22Rv1 (cell line): ENCODE measurements at regions not wholly inside any gene's neighbourhood (a gene's known extent, or its start where the extent isn't known, plus 50 kb on each side); places are given as distances from the start of the nearest gene placed in this dataset.

Source experiments
- H3K27ac ChIP-seq: fragments of 450-650 bp; 2 replicates; pipeline ENCODE4 v1.5.1; 2017
- ZFX ChIP-seq: fragments of 450-650 bp; IDR thresholded peaks from 2 replicates; pipeline ENCODE4 v1.6.1; 2017; ENCODE audit warnings: antibody characterized with exemption, borderline replicate concordance
- TF ChIP-seq, protein P1 (sequence below): fragments of 450-650 bp; IDR thresholded peaks from 2 replicates; pipeline ENCODE4 v1.5.1; 2017; ENCODE audit warnings: mild to moderate bottlenecking

DNA sequence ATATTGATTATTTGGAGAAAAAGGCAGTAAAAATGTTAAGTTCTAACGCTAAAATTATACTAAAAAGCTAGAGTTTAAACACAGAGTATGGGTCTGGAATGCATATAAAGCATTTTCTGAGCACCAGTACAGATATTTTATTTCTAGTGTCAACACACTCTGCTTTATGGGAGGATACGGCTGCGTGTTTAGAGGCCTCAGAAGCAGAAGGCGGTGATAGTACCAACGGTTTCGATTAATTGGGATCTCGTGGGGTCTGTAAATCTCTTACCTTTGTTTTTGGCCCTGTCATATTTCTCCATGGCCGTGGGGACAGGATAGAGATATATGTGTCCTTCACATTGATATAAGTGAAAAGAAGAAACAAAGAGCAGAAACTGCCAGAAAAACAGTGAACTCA is 206.8 kb upstream of the NTM start:
- TF ChIP-seq, protein P1, sequence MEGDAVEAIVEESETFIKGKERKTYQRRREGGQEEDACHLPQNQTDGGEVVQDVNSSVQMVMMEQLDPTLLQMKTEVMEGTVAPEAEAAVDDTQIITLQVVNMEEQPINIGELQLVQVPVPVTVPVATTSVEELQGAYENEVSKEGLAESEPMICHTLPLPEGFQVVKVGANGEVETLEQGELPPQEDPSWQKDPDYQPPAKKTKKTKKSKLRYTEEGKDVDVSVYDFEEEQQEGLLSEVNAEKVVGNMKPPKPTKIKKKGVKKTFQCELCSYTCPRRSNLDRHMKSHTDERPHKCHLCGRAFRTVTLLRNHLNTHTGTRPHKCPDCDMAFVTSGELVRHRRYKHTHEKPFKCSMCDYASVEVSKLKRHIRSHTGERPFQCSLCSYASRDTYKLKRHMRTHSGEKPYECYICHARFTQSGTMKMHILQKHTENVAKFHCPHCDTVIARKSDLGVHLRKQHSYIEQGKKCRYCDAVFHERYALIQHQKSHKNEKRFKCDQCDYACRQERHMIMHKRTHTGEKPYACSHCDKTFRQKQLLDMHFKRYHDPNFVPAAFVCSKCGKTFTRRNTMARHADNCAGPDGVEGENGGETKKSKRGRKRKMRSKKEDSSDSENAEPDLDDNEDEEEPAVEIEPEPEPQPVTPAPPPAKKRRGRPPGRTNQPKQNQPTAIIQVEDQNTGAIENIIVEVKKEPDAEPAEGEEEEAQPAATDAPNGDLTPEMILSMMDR: no peak
- no peak for TF ChIP-seq ZFX
- H3K27ac ChIP-seq: no peak overlapping the region

DNA sequence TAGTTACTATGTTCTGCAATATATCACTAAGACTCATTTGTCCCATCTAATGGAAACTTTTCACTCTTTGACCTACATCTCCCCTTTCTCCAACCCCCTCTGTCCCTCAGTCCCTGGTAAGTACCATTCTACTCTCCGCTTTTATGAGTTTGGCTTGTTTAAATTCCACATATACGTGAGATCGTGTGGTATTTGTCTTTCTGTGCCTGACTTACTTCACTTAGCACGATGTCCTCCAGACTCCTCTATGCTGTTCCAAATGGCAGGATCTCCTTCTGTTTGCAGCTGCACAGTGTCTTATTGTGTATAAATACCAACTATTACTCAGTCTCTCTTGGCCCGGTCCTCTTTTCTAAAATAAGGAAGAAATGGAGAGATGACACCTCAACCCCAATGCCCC is 205.4 kb upstream of the NTM start:
- TF ChIP-seq ZFX: no peak
- TF ChIP-seq, protein P1: no peak

DNA sequence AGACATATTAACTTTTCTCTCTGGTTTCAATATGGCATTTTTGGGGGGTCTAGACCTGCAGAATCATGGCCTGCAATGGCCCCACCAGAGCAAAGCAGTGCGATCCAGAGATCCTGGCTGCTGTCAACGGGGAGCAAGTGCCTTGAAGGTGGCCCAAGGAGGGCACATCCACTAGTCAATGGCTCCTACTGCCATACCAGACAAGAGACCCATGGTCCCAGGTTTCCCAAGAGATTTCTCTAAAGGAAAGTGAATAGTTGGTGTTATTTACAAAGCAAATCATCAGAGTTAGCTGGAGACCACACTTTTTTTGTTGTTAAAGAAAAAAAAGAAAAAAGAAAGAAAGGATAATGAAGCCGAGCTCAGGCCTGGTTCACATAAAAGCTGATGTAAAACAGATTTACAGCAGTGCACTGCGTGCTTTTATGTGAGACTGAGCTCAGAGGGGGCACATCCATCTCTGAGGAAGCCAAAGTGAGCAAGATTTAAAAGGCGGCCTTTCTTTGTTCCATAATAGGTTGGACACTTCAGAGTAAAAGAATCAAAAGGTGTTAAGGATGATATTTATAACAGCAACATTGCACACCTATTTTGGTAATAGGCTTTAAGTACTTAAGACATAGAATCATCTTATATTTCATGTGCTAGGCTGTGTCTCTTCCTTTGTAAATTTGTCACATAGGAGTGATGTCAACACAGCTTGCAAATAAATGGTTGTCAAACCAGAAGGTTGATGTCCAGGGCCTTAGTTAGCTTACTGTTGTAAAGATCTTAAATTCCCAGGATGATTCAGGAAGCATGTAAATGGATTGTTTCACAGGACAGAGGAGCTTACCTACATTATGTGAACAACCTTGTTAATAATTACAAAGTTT is 201.3 kb upstream of the NTM start:
- H3K27ac ChIP-seq: no peak overlapping the region
- TF ChIP-seq, protein P1: no peak
- TF ChIP-seq ZFX: no peak

More for the DNA sequence above, 205.4 kb upstream of the NTM start:
- H3K27ac ChIP-seq: no peak overlapping the region

DNA sequence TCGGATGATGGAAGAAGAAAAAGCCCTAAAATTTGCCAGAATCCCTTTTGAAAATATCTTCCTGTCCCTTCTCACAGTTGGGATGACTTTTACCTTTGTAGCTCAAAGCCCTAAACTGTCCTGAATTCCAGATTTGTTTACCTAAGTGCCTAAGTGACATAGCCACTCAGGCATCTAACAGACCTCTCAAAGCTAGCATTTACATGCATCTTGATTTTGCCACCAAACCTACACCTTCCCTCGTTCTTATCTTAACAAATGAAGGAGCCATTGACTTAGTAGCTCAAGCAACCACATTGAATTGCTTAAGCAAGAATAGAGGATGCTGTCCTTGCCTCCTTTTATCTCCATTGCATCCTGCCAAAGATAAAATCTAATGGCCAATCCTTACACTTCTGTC is 198.4 kb upstream of the NTM start:
- TF ChIP-seq ZFX: no peak
- TF ChIP-seq, protein P1: no peak
- H3K27ac ChIP-seq: no peak overlapping the region

DNA sequence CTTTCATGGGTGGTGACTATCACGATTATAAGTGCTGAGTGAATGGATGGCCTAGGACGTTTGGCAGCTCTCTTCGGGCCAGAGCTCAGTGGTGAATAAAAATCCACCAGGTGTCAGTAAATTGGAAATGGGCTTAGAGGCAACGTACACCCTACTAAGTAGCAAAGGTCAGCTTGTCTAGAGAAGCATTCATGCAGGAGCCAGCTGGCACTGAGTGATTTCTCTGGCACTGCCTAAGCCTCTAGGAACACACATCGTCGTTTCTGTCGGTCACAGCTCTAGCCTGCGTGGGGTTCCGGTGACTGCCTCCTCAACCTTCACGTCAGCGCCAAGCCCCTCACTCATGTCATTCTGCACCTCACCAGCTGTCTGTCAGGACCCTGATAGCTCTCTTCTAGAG is 192.4 kb upstream of the NTM start:
- H3K27ac ChIP-seq: no peak overlapping the region
- no peak for TF ChIP-seq ZFX

DNA sequence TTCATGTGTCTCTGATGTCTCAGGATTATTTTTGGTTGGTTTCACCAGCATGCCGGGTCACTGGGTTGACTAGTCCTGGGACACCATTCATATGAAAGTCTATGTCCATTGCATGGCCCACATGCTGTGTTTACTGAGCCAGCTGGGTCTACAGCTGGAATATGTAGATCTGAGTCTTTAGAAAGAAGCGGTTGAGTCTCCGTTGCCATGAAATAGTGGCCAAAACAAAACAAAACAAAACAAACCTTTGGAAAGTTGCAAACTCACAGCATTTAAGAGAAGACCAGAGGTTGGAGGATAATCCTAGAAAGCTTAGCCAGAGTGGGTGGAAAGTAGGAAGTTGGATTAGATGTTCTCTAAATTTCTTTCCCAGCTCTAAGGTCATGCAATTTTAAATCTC is 191.8 kb upstream of the NTM start:
- TF ChIP-seq ZFX: no peak
- TF ChIP-seq, protein P1: no peak
- no peak overlapping the region for H3K27ac ChIP-seq

DNA sequence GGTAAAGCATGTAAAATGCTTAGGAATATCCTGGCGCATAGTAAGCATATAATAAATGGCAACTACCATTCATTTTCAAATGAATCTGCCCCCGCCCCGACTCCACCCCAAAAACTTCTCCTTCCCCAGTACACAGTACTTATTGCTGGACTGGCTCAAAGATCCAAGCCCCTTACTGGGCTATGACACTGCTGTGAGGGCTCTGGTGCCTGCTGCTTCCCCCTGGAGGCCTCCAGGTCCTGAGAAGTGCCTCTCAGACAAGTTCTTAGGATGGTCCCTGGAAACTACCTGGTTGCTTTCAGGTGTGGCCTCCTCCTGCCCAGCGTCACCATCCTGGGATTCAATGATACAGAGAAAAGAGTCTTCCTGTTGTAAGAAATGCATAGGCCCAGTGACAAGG is 190.6 kb upstream of the NTM start:
- H3K27ac ChIP-seq: no peak overlapping the region
- TF ChIP-seq, protein P1: no peak
- TF ChIP-seq ZFX: no peak
